Activated CD4-positive, alpha-beta T cell treated with anti-CD3 and anti-CD28 coated beads for 36 hours (primary cell): ENCODE measurements at regions not wholly inside any gene's neighbourhood (a gene's known extent, or its start where the extent isn't known, plus 50 kb on each side); places are given as distances from the start of the nearest gene placed in this dataset.

Experiments used
- ATAC-seq: fragments of 200-7000 bp; cut with Tn5 transposase; one replicate; pipeline ENCODE4 v1.10.0; 2021; ENCODE audit warnings: mild to moderate bottlenecking, moderate library complexity
- CTCF ChIA-PET: fragments of 350-600 bp; sonication (Branson Sonifier 250); formaldehyde crosslinking; loops from one replicate; lab custom pipeline; 2021; ENCODE audit warnings: antibody characterized with exemption; lab: Charles Lee
- POLR2A ChIA-PET: fragments of 350-600 bp; sonication (Branson Sonifier 250); formaldehyde crosslinking; loops from one replicate; lab custom pipeline; 2021; ENCODE audit warnings: antibody characterized with exemption, inconsistent platforms; lab: Charles Lee
- DNase-seq: peaks from one replicate; pipeline ENCODE4 v3.0.0-alpha.2; 2020
- H3K27ac Mint-ChIP-seq: one replicate; pipeline ENCODE4 v1.8.0; 2021; ENCODE audit warnings: mixed read lengths
- H3K27me3 Mint-ChIP-seq: one replicate; pipeline ENCODE4 v1.8.0; 2021; ENCODE audit warnings: mixed read lengths
- H3K36me3 Mint-ChIP-seq: one replicate; pipeline ENCODE4 v1.8.0; 2021; ENCODE audit warnings: low read depth, mixed read lengths
- H3K4me1 Mint-ChIP-seq: one replicate; pipeline ENCODE4 v1.8.0; 2021; ENCODE audit warnings: mixed read lengths
- H3K4me3 Mint-ChIP-seq: one replicate; pipeline ENCODE4 v1.8.0; 2021; ENCODE audit warnings: mild to moderate bottlenecking, moderate library complexity, mixed read lengths
- H3K9me3 Mint-ChIP-seq: one replicate; pipeline ENCODE4 v1.8.0; 2021; ENCODE audit warnings: low read depth, mixed read lengths
- intact Hi-C, 2 experiments: fragments of 100-400 bp; cut with DNase I in 1 of 2; cut with micrococcal nuclease in 1 of 2; formaldehyde crosslinking; loops; one replicate each; pipeline versions ENCODE4 v1.14.2 to v1.15.1; 2022 to 2024; cut with DNase I, micrococcal nuclease

DNA sequence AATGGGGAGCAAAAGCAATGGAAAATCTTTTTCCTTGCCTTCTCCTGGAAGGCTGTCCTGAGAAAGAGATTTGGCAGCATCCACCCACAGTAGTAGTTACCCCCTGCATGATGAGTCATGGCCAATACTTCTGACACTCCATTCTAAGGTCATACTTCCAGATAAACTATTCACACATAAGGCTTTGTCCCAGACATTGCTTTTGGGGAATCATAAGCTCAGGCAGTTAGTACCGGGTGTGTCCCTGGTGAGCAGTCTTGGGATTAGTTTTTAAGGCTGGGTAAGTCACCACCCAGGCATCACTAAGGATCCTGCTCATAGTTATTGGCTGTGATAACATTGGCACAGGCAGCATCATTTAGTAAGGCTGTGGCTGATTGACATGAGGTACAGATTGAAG lies 160.6 kb upstream of the GGTLC1 start:
- no peaks in the 10 kb centered on the region for H3K4me1 Mint-ChIP-seq
- no peak overlapping the region for H3K27ac Mint-ChIP-seq
- H3K36me3 Mint-ChIP-seq: no peaks in the 10 kb centered on the region
- POLR2A ChIA-PET: no interaction called here
- H3K4me3 Mint-ChIP-seq: no peak overlapping the region
- intact Hi-C loops: no loop called here
- H3K9me3 Mint-ChIP-seq: no peaks in the 10 kb centered on the region
- no peak for ATAC-seq
- CTCF ChIA-PET: interaction anchor here (0.6 to 1.2 kb wide), 3 partner anchors 22 to 65 kb away, joined by 3 read pairs; no protein-coding TSS in a partner anchor
- no peak for DNase-seq
- peaks cover 1% of the 10 kb centered on the region for H3K27me3 Mint-ChIP-seq

DNA sequence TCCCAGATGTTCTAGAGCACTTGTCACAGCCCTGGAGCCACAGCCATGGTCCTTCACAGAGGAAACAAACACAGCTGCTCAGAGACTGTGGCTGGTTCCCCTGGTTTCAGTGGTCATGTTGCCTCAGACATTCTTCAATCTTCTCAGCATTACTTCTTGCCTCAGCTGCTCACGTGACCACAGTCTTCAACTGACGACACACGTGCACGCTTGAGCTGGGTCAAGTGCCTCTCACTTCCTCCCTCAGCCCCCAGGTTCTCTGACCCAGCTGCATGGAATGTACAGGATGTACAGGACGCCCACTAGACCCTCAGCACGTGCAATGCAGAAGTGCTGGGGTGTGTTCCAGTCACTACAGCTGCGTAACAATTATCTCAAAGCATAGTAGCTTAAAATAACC lies 159.8 kb upstream of the GGTLC1 start:
- Mint-ChIP-seq H3K9me3 (no peaks in the 10 kb centered on the region), H3K4me1 (no peaks in the 10 kb centered on the region), H3K27ac (no peak overlapping the region), H3K36me3 (no peaks in the 10 kb centered on the region), H3K27me3 (peaks cover 1% of the 10 kb centered on the region), H3K4me3 (no peak overlapping the region)
- ChIA-PET CTCF (interaction anchor here (0.8 kb wide), 1 partner anchor 301 kb away, joined by 3 read pairs; no protein-coding TSS in a partner anchor), POLR2A (interaction anchor here (0.6 kb wide), 1 partner anchor 587 kb away, joined by 3 read pairs; no protein-coding TSS in a partner anchor)
- ATAC-seq: no peak
- DNase-seq: no peak
- intact Hi-C loops: no loop called here

DNA sequence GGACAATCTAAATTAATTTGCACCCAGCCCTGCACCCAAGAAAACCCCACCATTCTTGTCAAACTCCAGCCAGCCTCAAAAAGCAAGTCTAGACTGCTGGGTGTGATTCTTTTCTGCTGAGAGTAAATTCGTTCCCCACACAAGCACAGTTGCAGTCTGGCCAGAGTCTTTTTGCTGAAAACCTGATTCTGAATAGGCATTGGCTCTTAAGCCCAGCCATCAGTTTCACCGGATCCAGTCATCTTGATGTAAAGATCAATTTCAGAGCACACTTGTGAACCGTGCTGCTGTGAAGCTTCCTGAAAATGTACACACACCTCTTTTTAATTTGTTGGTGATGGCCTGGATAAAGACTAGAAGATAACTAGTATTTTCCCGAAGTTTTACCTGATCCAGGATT lies 159.4 kb upstream of the GGTLC1 start:
- Mint-ChIP-seq H3K4me1 (no peaks in the 10 kb centered on the region), H3K4me3 (no peak overlapping the region), H3K9me3 (no peaks in the 10 kb centered on the region), H3K27me3 (peaks cover under 1% of the 10 kb centered on the region), H3K27ac (no peak overlapping the region), H3K36me3 (no peaks in the 10 kb centered on the region)
- CTCF ChIA-PET: no interaction called here
- no peak for DNase-seq
- intact Hi-C loops: no loop called here
- ATAC-seq: no peak
- POLR2A ChIA-PET: no interaction called here

DNA sequence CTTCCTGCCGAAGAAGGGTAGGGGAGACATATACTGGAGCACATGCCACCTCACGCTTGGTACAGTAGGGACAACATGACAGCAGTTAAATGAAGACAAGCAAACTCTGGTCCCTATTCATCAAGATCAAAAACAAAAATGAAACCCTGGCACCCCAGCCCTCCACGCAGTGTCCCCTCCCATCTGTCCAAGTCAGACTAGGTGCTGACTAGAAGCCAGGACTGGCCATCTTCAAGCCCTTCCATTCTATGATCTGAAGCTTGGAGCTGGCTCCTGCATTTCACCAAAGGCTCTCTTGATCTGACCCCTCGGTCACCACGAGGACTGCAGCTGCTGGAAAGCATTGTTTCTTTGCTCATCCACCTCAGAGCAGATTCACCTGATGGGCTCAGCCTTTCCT lies 158.9 kb upstream of the GGTLC1 start:
- no peaks in the 10 kb centered on the region for H3K9me3 Mint-ChIP-seq
- no peak for DNase-seq
- no peak overlapping the region for H3K4me3 Mint-ChIP-seq
- no peaks in the 10 kb centered on the region for H3K27me3 Mint-ChIP-seq
- ChIA-PET POLR2A (no interaction called here), CTCF (no interaction called here)
- ATAC-seq: no peak
- intact Hi-C loops: no loop called here
- H3K27ac Mint-ChIP-seq: no peak overlapping the region
- H3K4me1 Mint-ChIP-seq: no peaks in the 10 kb centered on the region
- H3K36me3 Mint-ChIP-seq: no peaks in the 10 kb centered on the region

DNA sequence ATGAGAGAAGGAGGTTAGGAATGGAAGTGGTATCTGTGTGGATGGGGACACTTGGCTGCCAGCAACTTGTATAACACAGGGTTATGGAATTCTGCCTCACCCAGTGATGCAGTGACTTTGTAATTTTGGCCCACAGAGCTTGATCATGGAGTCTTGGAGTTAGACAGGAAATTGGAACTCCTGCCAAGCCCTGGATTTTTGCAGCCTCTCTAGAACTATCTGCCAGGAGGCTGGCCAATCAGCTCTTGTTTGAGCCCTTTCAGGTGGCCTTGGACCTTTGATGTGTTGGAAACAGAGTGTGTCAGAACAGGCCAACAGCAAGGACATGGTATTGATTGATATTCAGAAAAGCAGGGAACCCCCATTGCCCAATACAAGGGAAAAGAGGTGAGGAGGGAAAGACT lies 157.7 kb upstream of the GGTLC1 start:
- H3K27me3 Mint-ChIP-seq: no peaks in the 10 kb centered on the region
- POLR2A ChIA-PET: no interaction called here
- no peak overlapping the region for H3K4me3 Mint-ChIP-seq
- H3K27ac Mint-ChIP-seq: no peak overlapping the region
- intact Hi-C loops: no loop called here
- CTCF ChIA-PET: no interaction called here
- ATAC-seq: no peak
- H3K4me1 Mint-ChIP-seq: no peaks in the 10 kb centered on the region
- peaks cover 2% of the 10 kb centered on the region for H3K9me3 Mint-ChIP-seq
- no peaks in the 10 kb centered on the region for H3K36me3 Mint-ChIP-seq
- DNase-seq: no peak

DNA sequence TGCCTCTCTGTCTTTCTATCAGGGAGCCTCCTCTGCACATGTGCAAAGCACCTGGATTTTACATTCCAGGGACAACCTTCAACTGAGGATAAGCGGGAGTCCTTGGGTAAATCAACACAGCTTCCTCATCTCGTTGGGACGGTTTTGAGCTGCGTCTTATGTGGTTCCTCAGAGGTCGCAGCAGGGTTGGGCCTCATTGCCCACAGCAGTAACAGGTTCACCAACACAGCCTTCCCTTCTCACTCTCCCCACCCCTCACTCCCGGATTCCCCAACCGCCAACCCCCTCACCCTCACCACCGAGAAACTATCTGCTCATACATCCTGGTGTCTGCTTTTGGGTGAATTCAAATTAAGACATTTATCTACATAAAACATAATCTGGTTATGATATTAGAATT lies 155.8 kb upstream of the GGTLC1 start:
- Mint-ChIP-seq H3K9me3 (peaks cover 2% of the 10 kb centered on the region), H3K27ac (no peak overlapping the region), H3K4me1 (no peaks in the 10 kb centered on the region), H3K36me3 (no peaks in the 10 kb centered on the region), H3K4me3 (no peak overlapping the region), H3K27me3 (no peaks in the 10 kb centered on the region)
- DNase-seq (no peak), ATAC-seq (no peak)
- ChIA-PET CTCF (interaction anchor here (1.8 kb wide), 1 partner anchor 16 kb away, joined by 4 read pairs; no protein-coding TSS in a partner anchor), POLR2A (no interaction called here)
- intact Hi-C loops: no loop called here

DNA sequence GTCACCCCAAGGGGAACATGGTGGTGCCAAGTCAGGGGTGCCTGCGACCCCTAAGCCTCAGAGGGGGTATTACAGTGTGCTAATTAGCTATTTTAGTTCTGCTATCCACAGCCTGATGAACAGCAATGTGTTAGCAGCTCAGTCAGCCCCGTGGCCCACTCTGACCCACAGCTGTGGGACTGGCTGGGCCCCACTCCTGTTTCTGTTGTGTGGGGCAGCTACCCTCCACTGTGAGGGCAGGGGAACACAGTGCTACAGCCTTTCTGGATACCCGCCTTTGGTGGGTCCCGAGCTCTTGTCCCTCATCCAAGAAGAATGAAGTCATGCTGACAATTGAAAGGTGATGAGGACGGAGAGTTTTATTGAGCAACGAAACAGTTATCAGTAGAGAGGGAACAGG lies 152.5 kb upstream of the GGTLC1 start:
- CTCF ChIA-PET: no interaction called here

DNA sequence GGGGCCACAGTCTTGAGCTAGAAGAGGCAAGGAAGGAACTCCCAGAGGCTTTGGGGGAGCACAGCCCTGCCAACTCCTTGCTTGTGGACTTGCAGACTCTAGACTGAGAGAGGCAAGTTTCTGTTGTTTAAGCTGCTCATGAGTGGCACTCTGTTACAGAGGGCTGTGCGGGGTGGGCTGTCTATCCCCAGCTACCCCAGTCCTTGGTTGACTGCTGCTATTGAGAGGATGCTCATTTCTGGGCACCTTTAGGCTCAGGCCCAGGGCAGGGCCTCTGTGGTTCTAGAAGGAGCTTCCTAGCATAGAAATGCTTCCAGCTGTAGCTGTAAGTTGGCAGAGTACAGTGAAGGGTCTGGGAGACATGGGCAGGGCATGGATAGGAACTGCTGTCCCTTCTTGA lies 151.3 kb upstream of the GGTLC1 start:
- H3K36me3 Mint-ChIP-seq: no peaks in the 10 kb centered on the region
- DNase-seq: no peak
- intact Hi-C loops: no loop called here
- no peak overlapping the region for H3K4me3 Mint-ChIP-seq
- no peaks in the 10 kb centered on the region for H3K4me1 Mint-ChIP-seq
- no peak overlapping the region for H3K27ac Mint-ChIP-seq
- ChIA-PET CTCF (interaction anchor here (0.6 kb wide), 1 partner anchor 13 kb away, joined by 4 read pairs; no protein-coding TSS in a partner anchor), POLR2A (no interaction called here)
- peaks cover 2% of the 10 kb centered on the region for H3K9me3 Mint-ChIP-seq
- no peak for ATAC-seq
- no peaks in the 10 kb centered on the region for H3K27me3 Mint-ChIP-seq

More for the DNA sequence above, 152.5 kb upstream of the GGTLC1 start:
- intact Hi-C loops: no loop called here
- no peaks in the 10 kb centered on the region for H3K27me3 Mint-ChIP-seq
- H3K27ac Mint-ChIP-seq: no peak overlapping the region
- no peaks in the 10 kb centered on the region for H3K4me1 Mint-ChIP-seq
- no peaks in the 10 kb centered on the region for H3K36me3 Mint-ChIP-seq
- no peak overlapping the region for H3K4me3 Mint-ChIP-seq
- POLR2A ChIA-PET: no interaction called here
- H3K9me3 Mint-ChIP-seq: peaks cover 2% of the 10 kb centered on the region
- DNase-seq (no peak), ATAC-seq (no peak)

DNA sequence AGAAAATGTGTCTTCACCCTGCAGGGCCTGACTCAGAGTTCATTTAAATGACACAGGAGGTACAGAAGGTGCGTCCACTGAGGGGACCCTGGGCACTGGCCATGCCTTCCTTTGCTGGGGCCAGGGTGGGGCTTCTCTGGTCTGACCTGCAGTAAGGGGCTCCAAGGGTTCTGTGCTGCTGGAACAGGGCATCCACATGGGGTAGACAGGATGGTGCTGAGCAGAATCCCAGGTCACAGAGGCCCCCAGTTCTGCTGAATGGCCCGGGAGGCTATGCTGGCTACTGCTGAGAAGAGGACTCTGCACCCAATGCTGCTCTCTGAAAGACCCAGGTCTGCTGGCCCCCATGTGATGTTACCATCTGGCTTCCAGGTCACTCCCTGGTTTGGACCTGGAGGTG lies 150.4 kb upstream of the GGTLC1 start:
- DNase-seq: no peak
- no peak overlapping the region for H3K4me3 Mint-ChIP-seq
- no peaks in the 10 kb centered on the region for H3K27me3 Mint-ChIP-seq
- POLR2A ChIA-PET: no interaction called here
- H3K36me3 Mint-ChIP-seq: no peaks in the 10 kb centered on the region
- no peak for ATAC-seq
- H3K9me3 Mint-ChIP-seq: peaks cover 2% of the 10 kb centered on the region
- CTCF ChIA-PET: no interaction called here
- H3K27ac Mint-ChIP-seq: no peak overlapping the region
- H3K4me1 Mint-ChIP-seq: no peaks in the 10 kb centered on the region
- intact Hi-C loops: no loop called here

DNA sequence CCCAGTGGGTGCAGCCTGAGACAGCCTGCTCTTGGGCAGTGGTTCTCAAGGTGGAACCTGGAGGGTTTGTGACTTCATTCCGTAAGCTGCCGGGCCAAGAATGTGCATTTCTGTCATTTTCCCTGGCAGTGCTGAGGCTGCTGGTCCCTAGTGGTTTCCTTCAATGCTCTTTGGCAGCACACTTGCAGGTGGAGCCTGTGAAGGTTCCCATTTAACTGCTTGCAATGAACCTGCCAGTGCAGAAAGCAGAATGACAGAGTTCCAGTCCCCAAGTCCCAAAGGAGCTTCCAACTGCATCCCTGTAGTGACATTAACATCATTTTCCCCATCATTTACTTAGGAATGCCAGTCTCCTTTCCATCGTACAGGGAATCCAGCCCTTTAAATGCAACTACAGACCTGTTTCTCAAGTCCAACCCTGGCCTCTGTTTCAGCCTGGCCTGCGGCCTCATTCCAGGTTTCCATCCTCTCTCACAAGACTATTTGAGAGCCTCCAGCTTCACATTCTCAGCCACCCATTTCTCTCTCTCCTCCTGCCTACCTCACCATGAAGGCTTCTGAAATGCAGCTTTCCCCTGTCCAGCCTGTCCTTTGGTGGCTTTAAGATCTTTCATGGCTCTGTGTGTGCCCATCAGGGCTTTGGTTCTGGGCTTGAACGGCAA lies 149.7 kb upstream of the GGTLC1 start:
- no peak overlapping the region for H3K27ac Mint-ChIP-seq
- DNase-seq (no peak), ATAC-seq (no peak)
- H3K27me3 Mint-ChIP-seq: no peaks in the 10 kb centered on the region
- intact Hi-C loops: no loop called here
- H3K36me3 Mint-ChIP-seq: no peaks in the 10 kb centered on the region
- ChIA-PET CTCF (no interaction called here), POLR2A (no interaction called here)
- no peak overlapping the region for H3K4me3 Mint-ChIP-seq
- H3K9me3 Mint-ChIP-seq: peaks cover 2% of the 10 kb centered on the region
- no peaks in the 10 kb centered on the region for H3K4me1 Mint-ChIP-seq

DNA sequence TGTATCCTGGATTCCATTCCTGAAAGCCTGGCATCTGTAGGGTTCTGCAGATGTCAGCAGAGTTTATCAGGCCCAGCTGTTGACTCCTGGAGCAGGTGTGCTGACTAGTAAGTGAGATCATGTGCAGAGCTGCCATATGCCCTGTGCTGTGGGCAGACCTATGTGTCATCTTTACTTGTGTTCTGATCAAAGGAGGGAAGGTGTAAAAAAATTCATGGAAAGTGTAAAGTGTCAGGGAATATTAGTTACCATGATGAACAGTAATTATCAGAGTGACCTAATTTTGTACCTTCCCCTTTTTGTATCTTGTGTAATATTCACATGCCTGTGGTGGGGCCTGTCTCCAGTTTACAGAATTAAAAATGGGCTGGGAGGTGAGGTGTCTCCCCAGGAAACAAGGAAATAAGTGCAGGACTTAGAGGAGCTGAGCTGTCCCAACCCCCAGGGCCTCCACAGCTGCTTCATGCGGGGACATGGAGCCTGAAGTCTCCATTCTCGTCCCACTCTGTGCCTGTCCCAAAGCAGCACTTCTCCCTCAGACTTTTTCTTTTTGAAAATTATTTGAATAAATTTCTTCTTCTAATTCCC lies 148.2 kb upstream of the GGTLC1 start:
- Mint-ChIP-seq H3K36me3 (no peaks in the 10 kb centered on the region), H3K27me3 (no peaks in the 10 kb centered on the region), H3K4me1 (peaks cover 2% of the 10 kb centered on the region), H3K4me3 (no peak overlapping the region), H3K27ac (no peak overlapping the region), H3K9me3 (peaks cover 2% of the 10 kb centered on the region)
- CTCF ChIA-PET: interaction anchor here (0.6 kb wide), 1 partner anchor 169 kb away, joined by 4 read pairs; no protein-coding TSS in a partner anchor
- DNase-seq (no peak), ATAC-seq (no peak)
- POLR2A ChIA-PET: no interaction called here
- intact Hi-C loops: no loop called here

DNA sequence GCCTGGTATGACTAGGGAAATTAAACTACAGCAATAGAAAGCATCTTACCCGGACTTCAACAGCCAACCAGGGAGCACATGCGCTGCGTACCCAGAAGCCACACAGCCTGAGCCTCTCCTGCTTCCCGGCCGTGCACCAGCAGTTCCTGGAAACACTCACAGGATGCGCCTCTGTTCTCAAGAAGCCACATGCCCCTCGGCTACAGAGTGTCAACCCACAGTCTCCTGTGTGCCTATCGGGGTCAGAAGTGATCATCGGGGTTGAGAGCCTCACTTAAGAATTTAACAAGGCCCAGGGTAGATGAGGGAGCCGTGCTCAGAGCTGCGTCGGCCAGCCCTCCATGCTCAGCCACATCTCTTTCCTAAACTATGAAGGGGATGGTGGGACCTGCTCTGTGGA lies 147.2 kb upstream of the GGTLC1 start:
- H3K9me3 Mint-ChIP-seq: no peaks in the 10 kb centered on the region
- no peak for ATAC-seq
- no peak for DNase-seq
- no peaks in the 10 kb centered on the region for H3K36me3 Mint-ChIP-seq
- no peak overlapping the region for H3K27ac Mint-ChIP-seq
- POLR2A ChIA-PET: no interaction called here
- CTCF ChIA-PET: no interaction called here
- no peaks in the 10 kb centered on the region for H3K27me3 Mint-ChIP-seq
- intact Hi-C loops: no loop called here
- peaks cover 6% of the 10 kb centered on the region for H3K4me1 Mint-ChIP-seq
- no peak overlapping the region for H3K4me3 Mint-ChIP-seq
